OCI-LY3 (cell line): ENCODE measurements at regions not wholly inside any gene's neighbourhood (a gene's known extent, or its start where the extent isn't known, plus 50 kb on each side); places are given as distances from the start of the nearest gene placed in this dataset.

Source experiments
- H2AFZ ChIP-seq: fragments of 200-600, 300-600 bp; shearing (Covaris generic); 2 replicates; pipeline ENCODE4 v1.6.0; 2014; ENCODE audit warnings: antibody characterized with exemption, low read depth, low read length
- H3K27ac ChIP-seq: fragments of 200-600, 300-600 bp; sonication (generic); 2 replicates; pipeline ENCODE4 v1.5.1; 2014; ENCODE audit warnings: mild to moderate bottlenecking, low read length, moderate library complexity, mixed read lengths
- H3K27me3 ChIP-seq: fragments of 200-600, 300-600 bp; sonication (generic); 2 replicates; pipeline ENCODE4 v1.6.1; 2014; ENCODE audit warnings: low read depth, low read length, mixed read lengths
- H3K36me3 ChIP-seq: fragments of 200-600, 300-600 bp; sonication (generic); replicated peaks from 2 replicates; pipeline ENCODE3; 2014; ENCODE audit warnings: low read depth, low read length, mixed read lengths
- H3K4me1 ChIP-seq: fragments of 300-600, 200-600 bp; sonication (generic); 2 replicates; pipeline ENCODE4 v1.6.1; 2014; ENCODE audit warnings: low read length, mixed read lengths
- H3K4me2 ChIP-seq: fragments of 200-600, 300-600 bp; sonication (generic); 2 replicates; pipeline ENCODE4 v1.6.1; 2014; ENCODE audit warnings: low read length, mixed read lengths
- H3K4me3 ChIP-seq: fragments of 300-600, 200-600 bp; sonication (generic); 2 replicates; pipeline ENCODE4 v1.5.1; 2014; ENCODE audit warnings: antibody characterized with exemption, mild to moderate bottlenecking, low read length, moderate library complexity
- H3K79me2 ChIP-seq: fragments of 300-600, 200-600 bp; shearing (Covaris generic); 2 replicates; pipeline ENCODE4 v1.6.1; 2014; ENCODE audit warnings: mild to moderate bottlenecking, low read length, mixed read lengths
- H3K9ac ChIP-seq: fragments of 300-600, 200-600 bp; shearing (Covaris generic); 2 replicates; pipeline ENCODE4 v1.6.0; 2014; ENCODE audit warnings: mild to moderate bottlenecking, low read length, moderate library complexity
- H3K9me3 ChIP-seq: fragments of 200-600, 300-600 bp; shearing (Covaris generic); 2 replicates; pipeline ENCODE4 v1.6.1; 2014; ENCODE audit warnings: low read length, mixed read lengths; ENCODE audit not compliant: insufficient read depth
- H4K20me1 ChIP-seq: fragments of 200-600, 300-600 bp; sonication (generic); 2 replicates; pipeline ENCODE4 v1.6.1; 2016; ENCODE audit warnings: low read length, mixed read lengths; ENCODE audit not compliant: insufficient read depth
- EZH2phosphoT487 ChIP-seq: fragments of 200-600 bp; shearing (Covaris generic); IDR thresholded peaks from 2 replicates; pipeline ENCODE4 v1.6.1; 2018; ENCODE audit warnings: antibody characterized with exemption, mixed run types, low read depth
- TF ChIP-seq, protein P1 (sequence below): fragments of 200-600, 300-600 bp; sonication (generic); IDR thresholded peaks from 2 replicates; pipeline ENCODE4 v1.5.1; 2014; ENCODE audit warnings: antibody characterized with exemption, low read length, low read depth

DNA sequence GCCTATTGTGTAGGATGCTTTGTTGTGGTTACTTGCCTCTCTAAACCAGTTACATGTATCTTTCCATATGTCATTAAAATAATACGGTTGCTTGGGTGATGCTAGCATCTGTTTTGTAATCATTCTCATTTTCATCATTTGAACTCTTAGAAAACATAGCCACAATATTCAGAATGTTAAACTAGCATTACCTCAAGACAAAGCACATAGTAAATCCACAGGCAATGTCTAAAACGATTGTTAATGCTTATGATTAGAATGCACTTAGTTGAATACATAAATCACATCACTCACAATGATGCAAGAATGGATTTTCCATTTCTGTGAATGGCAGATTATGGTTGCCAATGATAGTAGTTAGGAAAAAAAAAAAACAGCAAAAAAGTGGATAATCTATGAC lies 110.0 kb upstream of the NAALADL2 start:
- H2AFZ ChIP-seq: no peak overlapping the region
- no peak for TF ChIP-seq EZH2phosphoT487
- TF ChIP-seq, protein P1, sequence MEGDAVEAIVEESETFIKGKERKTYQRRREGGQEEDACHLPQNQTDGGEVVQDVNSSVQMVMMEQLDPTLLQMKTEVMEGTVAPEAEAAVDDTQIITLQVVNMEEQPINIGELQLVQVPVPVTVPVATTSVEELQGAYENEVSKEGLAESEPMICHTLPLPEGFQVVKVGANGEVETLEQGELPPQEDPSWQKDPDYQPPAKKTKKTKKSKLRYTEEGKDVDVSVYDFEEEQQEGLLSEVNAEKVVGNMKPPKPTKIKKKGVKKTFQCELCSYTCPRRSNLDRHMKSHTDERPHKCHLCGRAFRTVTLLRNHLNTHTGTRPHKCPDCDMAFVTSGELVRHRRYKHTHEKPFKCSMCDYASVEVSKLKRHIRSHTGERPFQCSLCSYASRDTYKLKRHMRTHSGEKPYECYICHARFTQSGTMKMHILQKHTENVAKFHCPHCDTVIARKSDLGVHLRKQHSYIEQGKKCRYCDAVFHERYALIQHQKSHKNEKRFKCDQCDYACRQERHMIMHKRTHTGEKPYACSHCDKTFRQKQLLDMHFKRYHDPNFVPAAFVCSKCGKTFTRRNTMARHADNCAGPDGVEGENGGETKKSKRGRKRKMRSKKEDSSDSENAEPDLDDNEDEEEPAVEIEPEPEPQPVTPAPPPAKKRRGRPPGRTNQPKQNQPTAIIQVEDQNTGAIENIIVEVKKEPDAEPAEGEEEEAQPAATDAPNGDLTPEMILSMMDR: no peak
- no peaks in the 10 kb centered on the region for H4K20me1 ChIP-seq
- H3K4me3 ChIP-seq: no peak overlapping the region
- H3K27me3 ChIP-seq: no peaks in the 10 kb centered on the region
- H3K36me3 ChIP-seq: no peaks in the 10 kb centered on the region
- no peak overlapping the region for H3K27ac ChIP-seq
- H3K4me2 ChIP-seq: no peak overlapping the region
- no peaks in the 10 kb centered on the region for H3K9me3 ChIP-seq
- no peaks in the 10 kb centered on the region for H3K4me1 ChIP-seq
- no peak overlapping the region for H3K9ac ChIP-seq
- H3K79me2 ChIP-seq: no peaks in the 10 kb centered on the region

DNA sequence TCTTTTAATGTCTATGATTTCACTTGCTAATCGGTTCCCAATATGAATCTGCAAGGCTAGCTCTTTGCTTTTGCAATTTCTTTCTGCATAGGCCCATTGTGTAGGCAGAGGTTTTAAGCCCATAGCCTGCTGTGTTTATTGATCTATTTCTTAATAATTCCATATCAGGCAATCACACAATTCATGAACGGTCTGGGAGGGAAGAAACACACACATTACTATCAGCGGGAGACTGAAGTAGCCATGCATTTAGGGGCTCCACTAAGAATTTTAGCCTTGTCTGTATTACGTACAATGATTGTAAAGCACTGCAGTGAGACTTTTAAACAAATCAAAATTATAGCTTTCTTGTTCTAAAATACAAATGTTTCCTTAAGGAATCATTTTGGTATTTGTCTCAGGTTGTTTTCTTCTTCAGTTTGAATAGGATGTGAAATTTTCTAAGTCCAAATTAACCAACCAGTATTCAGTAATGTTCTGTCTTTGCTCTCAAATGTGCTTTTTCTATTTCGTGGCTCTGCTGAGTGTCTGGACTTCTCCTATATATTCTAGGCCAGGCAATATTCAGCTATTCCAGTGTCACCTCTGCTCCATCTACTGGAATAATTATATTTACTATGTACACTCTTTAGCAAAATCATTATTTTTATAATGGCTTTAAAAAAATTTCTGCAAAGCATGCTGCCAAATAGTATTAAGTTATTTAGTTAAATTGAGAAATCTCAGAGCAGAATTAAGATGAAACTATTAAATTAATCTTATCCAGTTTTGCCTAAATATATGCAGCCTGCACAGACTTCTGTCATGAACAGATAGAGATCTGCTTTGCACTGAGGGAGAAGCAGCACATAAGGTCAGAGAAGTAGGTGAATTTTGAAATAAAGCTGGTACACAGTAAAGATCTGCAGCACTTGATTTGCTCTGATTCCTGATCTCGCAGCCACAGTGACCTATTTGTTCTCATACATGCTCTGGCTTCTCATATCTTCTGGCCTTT lies 103.0 kb upstream of the NAALADL2 start:
- H4K20me1 ChIP-seq: no peaks in the 10 kb centered on the region
- no peak overlapping the region for H3K4me3 ChIP-seq
- no peaks in the 10 kb centered on the region for H3K9me3 ChIP-seq
- no peaks in the 10 kb centered on the region for H3K27me3 ChIP-seq
- TF ChIP-seq, protein P1: no peak
- no peak for TF ChIP-seq EZH2phosphoT487
- H3K4me1 ChIP-seq: no peaks in the 10 kb centered on the region
- H3K4me2 ChIP-seq: no peak overlapping the region
- 0 out of 2 replicates have a peak overlapping the region, but pooled peaks have one; percentile 13 for H2AFZ ChIP-seq
- H3K36me3 ChIP-seq: no peaks in the 10 kb centered on the region
- no peak overlapping the region for H3K9ac ChIP-seq
- no peaks in the 10 kb centered on the region for H3K79me2 ChIP-seq
- H3K27ac ChIP-seq: no peak overlapping the region

DNA sequence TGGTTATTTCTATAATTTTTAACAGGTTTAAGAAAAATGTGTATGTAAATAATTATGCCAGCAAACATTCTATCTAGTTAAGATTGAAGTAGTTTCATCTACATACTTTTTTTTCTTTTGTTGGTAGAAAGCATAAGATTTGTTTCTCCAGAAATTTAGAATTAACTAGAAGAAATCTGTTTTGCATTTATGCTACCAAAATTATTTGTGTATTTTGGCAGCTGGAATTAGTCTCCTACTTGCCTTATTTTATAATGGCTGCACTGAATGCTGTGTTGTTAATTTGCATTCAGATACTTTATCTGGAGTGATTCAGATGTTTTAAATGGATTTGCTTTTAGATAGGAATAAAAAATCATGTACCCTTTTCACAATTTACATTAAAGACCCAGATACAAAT lies 100.2 kb upstream of the NAALADL2 start:
- no peak overlapping the region for H2AFZ ChIP-seq
- no peaks in the 10 kb centered on the region for H3K9me3 ChIP-seq
- H3K79me2 ChIP-seq: no peaks in the 10 kb centered on the region
- TF ChIP-seq, protein P1: no peak
- no peak for TF ChIP-seq EZH2phosphoT487
- H3K9ac ChIP-seq: no peak overlapping the region
- no peaks in the 10 kb centered on the region for H3K27me3 ChIP-seq
- H3K4me1 ChIP-seq: no peaks in the 10 kb centered on the region
- no peaks in the 10 kb centered on the region for H3K36me3 ChIP-seq
- H3K4me2 ChIP-seq: no peak overlapping the region
- no peak overlapping the region for H3K4me3 ChIP-seq
- H4K20me1 ChIP-seq: no peaks in the 10 kb centered on the region
- H3K27ac ChIP-seq: no peak overlapping the region

DNA sequence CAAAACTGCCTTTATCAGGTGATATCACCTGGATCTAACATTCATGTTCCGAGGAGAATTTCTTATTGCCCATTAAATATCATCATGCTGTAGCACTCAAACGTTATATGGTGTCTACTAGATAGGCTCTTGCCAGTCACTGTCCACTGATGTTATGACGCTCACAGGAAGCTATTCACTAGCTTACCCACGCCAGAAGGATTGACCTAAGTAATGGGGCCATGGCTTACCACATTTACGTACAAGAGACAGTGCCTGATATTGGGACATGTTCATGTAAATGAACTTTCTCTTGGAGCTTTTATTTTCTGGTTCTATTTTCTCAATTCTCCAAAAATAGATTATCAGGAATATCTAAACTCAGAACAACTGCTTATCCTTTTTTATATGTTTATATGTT lies 91.7 kb upstream of the NAALADL2 start:
- Histone ChIP-seq H3K9ac (no peak overlapping the region), H3K4me3 (no peak overlapping the region), H3K4me2 (no peak overlapping the region), H3K79me2 (no peaks in the 10 kb centered on the region), H3K27ac (no peak overlapping the region), H3K9me3 (no peaks in the 10 kb centered on the region), H4K20me1 (no peaks in the 10 kb centered on the region), H2AFZ (no peak overlapping the region), H3K4me1 (no peaks in the 10 kb centered on the region), H3K36me3 (no peaks in the 10 kb centered on the region), H3K27me3 (no peaks in the 10 kb centered on the region)
- TF ChIP-seq EZH2phosphoT487: no peak
- TF ChIP-seq, protein P1: no peak
